ENCODE measurements at regions not wholly inside any gene's neighbourhood (a gene's known extent, or its start where the extent isn't known, plus 50 kb on each side); places are given as distances from the start of the nearest gene placed in this dataset.

DNA sequence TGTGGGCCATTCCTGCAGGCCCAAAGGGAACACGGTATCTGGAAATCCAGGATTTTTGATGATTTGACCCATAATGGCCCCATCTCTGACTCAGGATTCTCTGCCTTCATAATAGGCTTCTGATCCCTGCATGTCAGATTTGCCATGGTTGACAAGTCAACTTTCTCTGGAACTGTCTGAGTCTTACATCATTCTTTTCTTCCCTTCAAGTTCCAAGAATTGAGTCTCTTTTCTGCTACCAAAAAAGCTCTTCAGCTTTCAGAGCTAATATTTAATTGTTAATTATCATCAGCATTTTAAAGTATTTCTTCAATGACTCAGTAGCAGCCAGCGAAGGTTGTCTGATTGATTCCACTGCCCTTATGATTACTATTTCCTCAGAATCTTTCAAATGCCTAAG lies 244.4 kb upstream of the COL8A1 start:
- Mint-ChIP-seq H3K36me3 (no peaks in the 10 kb centered on the region), H3K4me3 (no peak overlapping the region), H3K27me3 (peaks cover 3% of the 10 kb centered on the region), H3K27ac (no peak overlapping the region), H3K9me3 (no peaks in the 10 kb centered on the region), H3K4me1 (ENCODE audit: unreplicated experiment) (no peaks in the 10 kb centered on the region)
- no peak for DNase-seq (ENCODE audit: extremely low spot score, unreplicated experiment)
- TF ChIP-seq, protein P1, sequence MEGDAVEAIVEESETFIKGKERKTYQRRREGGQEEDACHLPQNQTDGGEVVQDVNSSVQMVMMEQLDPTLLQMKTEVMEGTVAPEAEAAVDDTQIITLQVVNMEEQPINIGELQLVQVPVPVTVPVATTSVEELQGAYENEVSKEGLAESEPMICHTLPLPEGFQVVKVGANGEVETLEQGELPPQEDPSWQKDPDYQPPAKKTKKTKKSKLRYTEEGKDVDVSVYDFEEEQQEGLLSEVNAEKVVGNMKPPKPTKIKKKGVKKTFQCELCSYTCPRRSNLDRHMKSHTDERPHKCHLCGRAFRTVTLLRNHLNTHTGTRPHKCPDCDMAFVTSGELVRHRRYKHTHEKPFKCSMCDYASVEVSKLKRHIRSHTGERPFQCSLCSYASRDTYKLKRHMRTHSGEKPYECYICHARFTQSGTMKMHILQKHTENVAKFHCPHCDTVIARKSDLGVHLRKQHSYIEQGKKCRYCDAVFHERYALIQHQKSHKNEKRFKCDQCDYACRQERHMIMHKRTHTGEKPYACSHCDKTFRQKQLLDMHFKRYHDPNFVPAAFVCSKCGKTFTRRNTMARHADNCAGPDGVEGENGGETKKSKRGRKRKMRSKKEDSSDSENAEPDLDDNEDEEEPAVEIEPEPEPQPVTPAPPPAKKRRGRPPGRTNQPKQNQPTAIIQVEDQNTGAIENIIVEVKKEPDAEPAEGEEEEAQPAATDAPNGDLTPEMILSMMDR (conservative IDR thresholded peaks at IDR 0.05): no peak

DNA sequence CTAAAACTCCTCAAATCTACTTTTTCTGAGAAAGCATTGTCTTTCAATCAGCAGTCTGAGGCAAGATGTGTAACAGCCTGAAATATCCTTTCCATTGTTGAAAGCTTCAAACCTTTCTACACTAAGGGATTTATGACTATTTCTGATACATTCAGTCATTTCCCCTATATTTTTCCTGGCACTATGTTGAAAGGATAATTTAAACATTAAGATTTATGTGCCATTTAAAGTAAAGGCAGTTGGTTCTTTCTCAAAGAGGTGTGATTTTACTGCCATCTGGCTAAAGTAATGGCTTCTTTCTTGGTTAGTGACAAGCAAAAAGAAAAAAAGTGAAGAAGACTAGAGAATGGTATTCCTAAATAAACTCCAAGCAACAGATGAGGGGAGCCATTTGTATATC lies 249.6 kb upstream of the COL8A1 start:
- no peak for DNase-seq (ENCODE audit: extremely low spot score, unreplicated experiment)
- Mint-ChIP-seq H3K27me3 (peaks cover 19% of the 10 kb centered on the region), H3K27ac (no peak overlapping the region), H3K4me1 (ENCODE audit: unreplicated experiment) (no peaks in the 10 kb centered on the region), H3K9me3 (no peaks in the 10 kb centered on the region), H3K36me3 (no peaks in the 10 kb centered on the region), H3K4me3 (no peak overlapping the region)
- TF ChIP-seq, protein P1 (conservative IDR thresholded peaks at IDR 0.05): no peak

DNA sequence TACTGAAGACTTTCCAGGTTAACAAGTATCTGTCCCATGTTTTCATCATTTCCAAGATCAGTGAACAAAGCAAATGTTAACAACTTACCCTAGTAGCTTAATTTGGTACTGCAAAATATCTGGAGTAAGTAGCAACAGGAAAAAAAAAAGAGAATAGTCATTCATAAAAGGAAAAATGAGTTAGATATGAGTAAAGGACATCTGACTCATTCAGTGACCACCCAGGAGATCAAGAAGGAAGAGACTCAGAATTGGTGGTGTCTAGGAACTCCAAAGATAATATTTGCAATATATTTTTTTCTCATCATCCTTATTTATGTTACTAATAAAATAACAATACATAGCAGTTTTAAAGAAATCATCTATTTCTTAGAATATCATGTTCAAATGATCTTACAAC lies 253.8 kb upstream of the COL8A1 start:
- Mint-ChIP-seq H3K27ac (no peak overlapping the region), H3K36me3 (no peaks in the 10 kb centered on the region), H3K4me3 (no peak overlapping the region), H3K4me1 (ENCODE audit: unreplicated experiment) (no peaks in the 10 kb centered on the region), H3K27me3 (peaks cover 25% of the 10 kb centered on the region), H3K9me3 (peaks cover 5% of the 10 kb centered on the region)
- TF ChIP-seq, protein P1 (conservative IDR thresholded peaks at IDR 0.05): no peak
- no peak for DNase-seq (ENCODE audit: extremely low spot score, unreplicated experiment)

DNA sequence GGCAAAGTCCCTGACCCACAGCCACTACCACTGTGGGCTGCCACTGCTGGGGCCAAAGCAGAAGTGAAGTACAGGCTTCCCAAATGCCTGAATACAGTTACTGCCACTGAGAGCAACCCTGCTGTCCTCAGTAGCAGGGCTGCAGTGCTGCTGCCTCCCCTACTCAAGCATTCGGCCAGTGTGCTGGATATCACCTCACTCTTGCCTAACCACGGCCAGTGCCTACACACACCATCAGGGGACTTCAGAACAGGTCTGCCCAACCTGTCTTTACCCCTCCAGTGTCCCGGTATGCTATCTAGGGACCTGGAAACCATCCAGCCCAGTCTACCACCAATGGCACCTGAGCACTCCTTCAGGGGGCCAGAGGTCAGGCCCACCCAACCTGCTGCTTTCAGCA lies 261.5 kb upstream of the COL8A1 start:
- peaks cover 6% of the 10 kb centered on the region for H3K27me3 Mint-ChIP-seq
- H3K9me3 Mint-ChIP-seq: peaks cover 5% of the 10 kb centered on the region
- no peak overlapping the region for H3K27ac Mint-ChIP-seq
- DNase-seq (ENCODE audit: extremely low spot score, unreplicated experiment): no peak
- H3K36me3 Mint-ChIP-seq: no peaks in the 10 kb centered on the region
- H3K4me3 Mint-ChIP-seq: no peak overlapping the region
- no peaks in the 10 kb centered on the region for H3K4me1 Mint-ChIP-seq (ENCODE audit: unreplicated experiment)
- TF ChIP-seq, protein P1 (conservative IDR thresholded peaks at IDR 0.05): no peak

DNA sequence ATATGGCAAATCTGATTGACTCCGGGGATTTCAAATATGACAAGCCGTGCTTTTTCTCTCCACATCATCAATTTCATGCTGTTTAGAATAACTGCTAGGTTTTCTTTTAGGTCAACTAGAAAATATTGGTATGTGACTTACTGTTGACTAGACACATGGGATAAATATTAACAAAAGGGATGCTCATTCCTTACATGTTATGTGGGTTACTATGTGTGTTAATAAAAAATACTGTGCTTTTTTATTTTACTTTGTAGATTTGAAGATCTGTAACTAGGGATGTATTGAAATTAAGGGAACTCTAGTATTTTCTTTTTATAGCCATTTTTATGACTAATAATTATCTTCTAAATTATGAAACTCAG lies 264.6 kb upstream of the COL8A1 start:
- Mint-ChIP-seq H3K36me3 (no peaks in the 10 kb centered on the region), H3K9me3 (no peaks in the 10 kb centered on the region), H3K27me3 (no peaks in the 10 kb centered on the region), H3K27ac (no peak overlapping the region), H3K4me1 (ENCODE audit: unreplicated experiment) (no peaks in the 10 kb centered on the region), H3K4me3 (no peak overlapping the region)
- TF ChIP-seq, protein P1 (conservative IDR thresholded peaks at IDR 0.05): no peak
- no peak for DNase-seq (ENCODE audit: extremely low spot score, unreplicated experiment)

Data from type B pancreatic cell (in vitro differentiated cells).